HepG2 (cell line): ENCODE measurements at regions not wholly inside any gene's neighbourhood (a gene's known extent, or its start where the extent isn't known, plus 50 kb on each side); places are given as distances from the start of the nearest gene placed in this dataset.

Experiments
- FOXJ3 ChIP-seq: sonication (generic); formaldehyde crosslinking; IDR thresholded peaks from 2 replicates; pipeline ENCODE4 v1.4.0; 2020; ENCODE audit warnings: missing genetic modification reagents, mild to moderate bottlenecking, borderline replicate concordance
- JUNB ChIP-seq: sonication (generic); formaldehyde crosslinking; IDR thresholded peaks from 2 replicates; pipeline ENCODE4 v1.8.0; 2022; ENCODE audit warnings: missing genetic modification reagents, mild to moderate bottlenecking, borderline replicate concordance
- KLF9 ChIP-seq: IDR thresholded peaks from 2 replicates; pipeline ENCODE4 v1.6.1; 2016; ENCODE audit warnings: low read depth
- NFE2L2 ChIP-seq: fragments of 150-350 bp; IDR thresholded peaks from 2 replicates; pipeline ENCODE4 v1.6.1; 2014; ENCODE audit warnings: low read length
- ZFYVE20 ChIP-seq: sonication (generic); formaldehyde crosslinking; IDR thresholded peaks from 2 replicates; pipeline ENCODE4 v1.8.0; 2023; ENCODE audit warnings: low read depth, mild to moderate bottlenecking, moderate library complexity, missing genetic modification reagents, borderline replicate concordance
- ZMYM4 ChIP-seq: sonication (generic); formaldehyde crosslinking; IDR thresholded peaks from 2 replicates; pipeline ENCODE4 v1.8.1; 2023; ENCODE audit warnings: mild to moderate bottlenecking, missing genetic modification reagents
- ZNF335 ChIP-seq: sonication (generic); formaldehyde crosslinking; IDR thresholded peaks from 2 replicates; pipeline ENCODE4 v1.4.0; 2020; ENCODE audit warnings: missing genetic modification reagents
- ZNF572 ChIP-seq: sonication (generic); formaldehyde crosslinking; IDR thresholded peaks from 2 replicates; pipeline ENCODE4 v1.5.1; 2020; ENCODE audit warnings: mild to moderate bottlenecking, missing genetic modification reagents
- ZNF841 ChIP-seq: sonication (generic); formaldehyde crosslinking; IDR thresholded peaks from 2 replicates; pipeline ENCODE4 v1.8.1; 2023; ENCODE audit warnings: missing genetic modification reagents, borderline replicate concordance
- TF ChIP-seq, protein P1 (sequence below): sonication (generic); formaldehyde crosslinking; IDR thresholded peaks from 2 replicates; pipeline ENCODE4 v1.4.0; 2020; ENCODE audit warnings: missing genetic modification reagents, borderline replicate concordance
- TF ChIP-seq, protein P2 (sequence below): sonication (generic); formaldehyde crosslinking; IDR thresholded peaks from 2 replicates; pipeline ENCODE4 v1.4.0; 2020; ENCODE audit warnings: missing genetic modification reagents

DNA sequence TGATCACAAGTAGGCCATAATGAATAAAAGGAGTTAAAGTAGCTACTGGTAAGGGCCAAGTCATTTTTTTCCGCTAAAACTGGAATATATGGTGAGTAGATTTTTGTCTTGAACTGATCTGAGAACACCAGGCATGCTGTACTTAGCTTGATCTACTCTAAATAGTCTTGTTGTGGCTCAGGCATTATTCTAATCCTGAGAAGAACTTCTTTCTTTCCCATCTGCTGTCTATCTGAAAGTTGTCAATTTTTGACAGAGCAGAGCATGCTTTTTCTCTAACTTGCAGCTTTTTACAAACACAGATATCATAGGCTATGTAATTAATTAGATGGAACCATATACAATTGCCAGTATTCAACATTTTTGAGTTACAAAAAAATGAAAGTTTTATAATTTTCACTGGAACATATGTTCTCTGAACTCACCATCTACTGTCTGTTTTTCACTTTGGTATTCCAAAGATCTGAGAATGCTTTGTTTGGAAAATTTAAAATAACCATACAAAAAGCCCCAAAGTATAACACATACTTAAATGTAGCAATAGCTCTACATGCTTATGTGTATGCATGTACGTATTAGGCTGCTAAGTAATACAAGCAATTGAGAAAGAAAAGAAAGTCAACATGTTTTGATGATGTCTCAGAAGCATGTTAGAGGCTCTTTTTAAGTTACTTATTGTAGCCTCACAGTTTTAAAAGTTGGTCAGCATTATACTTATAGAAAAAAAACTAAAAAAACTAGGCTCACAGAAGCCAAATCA lies 542.7 kb upstream of the LUZP2 start (continued):
- TF ChIP-seq, protein P1, sequence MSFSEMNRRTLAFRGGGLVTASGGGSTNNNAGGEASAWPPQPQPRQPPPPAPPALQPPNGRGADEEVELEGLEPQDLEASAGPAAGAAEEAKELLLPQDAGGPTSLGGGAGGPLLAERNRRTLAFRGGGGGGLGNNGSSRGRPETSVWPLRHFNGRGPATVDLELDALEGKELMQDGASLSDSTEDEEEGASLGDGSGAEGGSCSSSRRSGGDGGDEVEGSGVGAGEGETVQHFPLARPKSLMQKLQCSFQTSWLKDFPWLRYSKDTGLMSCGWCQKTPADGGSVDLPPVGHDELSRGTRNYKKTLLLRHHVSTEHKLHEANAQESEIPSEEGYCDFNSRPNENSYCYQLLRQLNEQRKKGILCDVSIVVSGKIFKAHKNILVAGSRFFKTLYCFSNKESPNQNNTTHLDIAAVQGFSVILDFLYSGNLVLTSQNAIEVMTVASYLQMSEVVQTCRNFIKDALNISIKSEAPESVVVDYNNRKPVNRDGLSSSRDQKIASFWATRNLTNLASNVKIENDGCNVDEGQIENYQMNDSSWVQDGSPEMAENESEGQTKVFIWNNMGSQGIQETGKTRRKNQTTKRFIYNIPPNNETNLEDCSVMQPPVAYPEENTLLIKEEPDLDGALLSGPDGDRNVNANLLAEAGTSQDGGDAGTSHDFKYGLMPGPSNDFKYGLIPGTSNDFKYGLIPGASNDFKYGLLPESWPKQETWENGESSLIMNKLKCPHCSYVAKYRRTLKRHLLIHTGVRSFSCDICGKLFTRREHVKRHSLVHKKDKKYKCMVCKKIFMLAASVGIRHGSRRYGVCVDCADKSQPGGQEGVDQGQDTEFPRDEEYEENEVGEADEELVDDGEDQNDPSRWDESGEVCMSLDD (CRISPR knock-in tag) = no peak
- TF ChIP-seq KLF9 (CRISPR knock-in tag) (no peak), NFE2L2 (no peak), ZNF572 (CRISPR knock-in tag) (no peak), ZNF335 (CRISPR knock-in tag) (no peak), ZNF841 (no peak), FOXJ3 (CRISPR knock-in tag) (no peak), ZFYVE20 (CRISPR knock-in tag) (no peak), JUNB (CRISPR knock-in tag) (no peak), ZMYM4 (no peak)
- TF ChIP-seq, protein P2, sequence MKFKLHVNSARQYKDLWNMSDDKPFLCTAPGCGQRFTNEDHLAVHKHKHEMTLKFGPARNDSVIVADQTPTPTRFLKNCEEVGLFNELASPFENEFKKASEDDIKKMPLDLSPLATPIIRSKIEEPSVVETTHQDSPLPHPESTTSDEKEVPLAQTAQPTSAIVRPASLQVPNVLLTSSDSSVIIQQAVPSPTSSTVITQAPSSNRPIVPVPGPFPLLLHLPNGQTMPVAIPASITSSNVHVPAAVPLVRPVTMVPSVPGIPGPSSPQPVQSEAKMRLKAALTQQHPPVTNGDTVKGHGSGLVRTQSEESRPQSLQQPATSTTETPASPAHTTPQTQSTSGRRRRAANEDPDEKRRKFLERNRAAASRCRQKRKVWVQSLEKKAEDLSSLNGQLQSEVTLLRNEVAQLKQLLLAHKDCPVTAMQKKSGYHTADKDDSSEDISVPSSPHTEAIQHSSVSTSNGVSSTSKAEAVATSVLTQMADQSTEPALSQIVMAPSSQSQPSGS (CRISPR knock-in tag) = no peak
